ENCODE measurements at regions not wholly inside any gene's neighbourhood (a gene's known extent, or its start where the extent isn't known, plus 50 kb on each side); places are given as distances from the start of the nearest gene placed in this dataset.

GRCh38 chr9:106438928-106439327 lies 424.0 kb upstream of the ZNF462 start:
- TF ChIP-seq CTCF (IDR thresholded peaks at IDR 0.05): no peak
- TF ChIP-seq POLR2A (IDR thresholded peaks at IDR 0.05): no peak

All from Peyer's patch (tissue), 4 donors.